Mesodermal cell (in vitro differentiated cells): ENCODE measurements at regions not wholly inside any gene's neighbourhood (a gene's known extent, or its start where the extent isn't known, plus 50 kb on each side); places are given as distances from the start of the nearest gene placed in this dataset.
"Not testable (repeated sequence)": the region's sequence is repeated elsewhere in the genome, so short reads cannot be mapped to it uniquely, and the experiment has no call there.

Experiments
- H3K27ac ChIP-seq: 2 replicates; pipeline ENCODE4 v1.7.0; 2013; ENCODE audit warnings: mild to moderate bottlenecking, low read depth, low read length, moderate library complexity; ENCODE audit not compliant: severe bottlenecking
- H3K36me3 ChIP-seq: 2 replicates; pipeline ENCODE4 v1.7.1; 2013; ENCODE audit warnings: mild to moderate bottlenecking, low read length, moderate library complexity; ENCODE audit not compliant: control insufficient read depth, insufficient read depth
- H3K4me1 ChIP-seq: one replicate; pipeline ENCODE4 v1.7.1; 2013; ENCODE audit warnings: mild to moderate bottlenecking, low read length; ENCODE audit not compliant: insufficient read depth, control insufficient read depth, poor library complexity, severe bottlenecking
- H3K4me3 ChIP-seq: 2 replicates; pipeline ENCODE4 v1.7.0; 2013; ENCODE audit warnings: low read length, control low read depth, mild to moderate bottlenecking; ENCODE audit not compliant: insufficient read depth, poor library complexity, severe bottlenecking; ENCODE audit errors: extremely low read depth
- H3K9me3 ChIP-seq: 2 replicates; pipeline ENCODE4 v1.7.1; 2013; ENCODE audit warnings: mild to moderate bottlenecking, low read length, moderate library complexity; ENCODE audit not compliant: control insufficient read depth
- WGBS, 2 experiments: methylation state at CpG; one replicate each; pipeline ENCODE4 v1.1.5; 2013; ENCODE audit warnings: missing lambda C conversion rate in 2 of 2; ENCODE audit not compliant: insufficient coverage in 2 of 2; 5-methylcytosine and 5-hydroxymethylcytosine counted together

GRCh38 chr2:234861841-234862735 lies 89.7 kb upstream of the SH3BP4 start:
- 89 to 94% methylated on average over 10 to 11 of the region's 12 CpGs for WGBS, 2 experiments
- H3K4me1 ChIP-seq = peaks cover 35% of the 10 kb centered on the region
- no peak overlapping the region for H3K4me3 ChIP-seq
- peak overlapping the region; percentile 41 for H3K27ac ChIP-seq
- peaks cover 4% of the 10 kb centered on the region for H3K9me3 ChIP-seq
- H3K36me3 ChIP-seq = no peaks in the 10 kb centered on the region

GRCh38 chr2:234859330-234859872 lies 92.4 kb upstream of the SH3BP4 start:
- 94 to 95% methylated on average over 4 to 7 of the region's 8 CpGs for WGBS, 2 experiments
- not testable (repeated sequence) for H3K4me3 ChIP-seq, H3K9me3 ChIP-seq, H3K36me3 ChIP-seq, H3K27ac ChIP-seq
- peaks cover 36% of the 10 kb centered on the region for H3K4me1 ChIP-seq

GRCh38 chr2:234858790-234859329 lies 93.0 kb upstream of the SH3BP4 start:
- no peak overlapping the region for H3K4me3 ChIP-seq
- 78 to 80% methylated on average over 5 of the region's 6 CpGs for WGBS, 2 experiments
- no peak overlapping the region for H3K27ac ChIP-seq

GRCh38 chr2:234858145-234858544 lies 93.7 kb upstream of the SH3BP4 start:
- Histone ChIP-seq H3K36me3 (no peaks in the 10 kb centered on the region), H3K27ac (no peak overlapping the region), H3K9me3 (peaks cover 8% of the 10 kb centered on the region), H3K4me3 (no peak overlapping the region), H3K4me1 (peaks cover 30% of the 10 kb centered on the region)
- WGBS, 2 experiments = 84 to 89% methylated on average over 4 to 5 of the region's 7 CpGs

More at GRCh38 chr2:234858790-234859329, 93.0 kb upstream of the SH3BP4 start:
- peaks cover 8% of the 10 kb centered on the region for H3K9me3 ChIP-seq
- peaks cover 36% of the 10 kb centered on the region for H3K4me1 ChIP-seq
- H3K36me3 ChIP-seq = no peaks in the 10 kb centered on the region

GRCh38 chr2:234853729-234854128 lies 98.1 kb upstream of the SH3BP4 start:
- peaks cover 16% of the 10 kb centered on the region for H3K4me1 ChIP-seq
- no peak overlapping the region for H3K4me3 ChIP-seq
- no peak overlapping the region for H3K27ac ChIP-seq
- WGBS, 2 experiments = 80 to 88% methylated on average over 1 of the region's 2 CpGs
- no peaks in the 10 kb centered on the region for H3K36me3 ChIP-seq
- H3K9me3 ChIP-seq = peaks cover 12% of the 10 kb centered on the region

GRCh38 chr2:234852941-234853340 lies 98.9 kb upstream of the SH3BP4 start:
- Histone ChIP-seq H3K27ac (no peak overlapping the region), H3K4me1 (peaks cover 13% of the 10 kb centered on the region), H3K36me3 (no peaks in the 10 kb centered on the region), H3K4me3 (no peak overlapping the region), H3K9me3 (peaks cover 12% of the 10 kb centered on the region)
- WGBS, 2 experiments = 86 to 96% methylated on average over 4 to 5 of the region's 5 CpGs

- no peak overlapping the region for H3K27ac ChIP-seq
- no CpG with 5 or more reads among the region's 1 CpG for WGBS, 2 experiments
- peaks cover 12% of the 10 kb centered on the region for H3K9me3 ChIP-seq
- no peaks in the 10 kb centered on the region for H3K36me3 ChIP-seq
- no peak overlapping the region for H3K4me3 ChIP-seq
- H3K4me1 ChIP-seq = peaks cover 7% of the 10 kb centered on the region
Measured at GRCh38 chr2:234852035-234852434, 99.8 kb upstream of the SH3BP4 start.

- no peak overlapping the region for H3K27ac ChIP-seq
- WGBS, 2 experiments = 97% methylated on average over 3 to 4 of the region's 5 CpGs
- H3K4me3 ChIP-seq = no peak overlapping the region
- no peaks in the 10 kb centered on the region for H3K36me3 ChIP-seq
- peaks cover 12% of the 10 kb centered on the region for H3K4me1 ChIP-seq
- H3K9me3 ChIP-seq = peaks cover 12% of the 10 kb centered on the region
Measured at GRCh38 chr2:234851451-234851850, 100.4 kb upstream of the SH3BP4 start.

- Histone ChIP-seq H3K9me3 (peaks cover 12% of the 10 kb centered on the region), H3K36me3 (no peaks in the 10 kb centered on the region), H3K27ac (no peak overlapping the region), H3K4me1 (peaks cover 14% of the 10 kb centered on the region), H3K4me3 (no peak overlapping the region)
- 78 to 89% methylated on average over 1 to 4 of the region's 5 CpGs for WGBS, 2 experiments
Measured at GRCh38 chr2:234850818-234851217, 101.0 kb upstream of the SH3BP4 start.

- WGBS, 2 experiments = 94 to 98% methylated on average over 2 to 3 of the region's 4 CpGs
- H3K9me3 ChIP-seq = peaks cover 9% of the 10 kb centered on the region
- no peak overlapping the region for H3K4me3 ChIP-seq
- no peaks in the 10 kb centered on the region for H3K36me3 ChIP-seq
- no peak overlapping the region for H3K27ac ChIP-seq
- peaks cover 14% of the 10 kb centered on the region for H3K4me1 ChIP-seq
Measured at GRCh38 chr2:234849678-234850077, 102.1 kb upstream of the SH3BP4 start.

- H3K4me1 ChIP-seq = peaks cover 14% of the 10 kb centered on the region
- no peaks in the 10 kb centered on the region for H3K36me3 ChIP-seq
- no peak overlapping the region for H3K27ac ChIP-seq
- H3K4me3 ChIP-seq = no peak overlapping the region
- peaks cover 5% of the 10 kb centered on the region for H3K9me3 ChIP-seq
Measured at GRCh38 chr2:234848578-234848977, 103.2 kb upstream of the SH3BP4 start.
